Stomach (tissue), 8 donors: ENCODE measurements at regions not wholly inside any gene's neighbourhood (a gene's known extent, or its start where the extent isn't known, plus 50 kb on each side); places are given as distances from the start of the nearest gene placed in this dataset.

Experiments used
- DNase-seq, 2 donors: peaks; one replicate each; pipeline versions ENCODE4 v3.0.0 to v3.0.0-alpha.2; 2013 to 2019
- H3K27ac ChIP-seq, 5 donors: fragments of 200-600 bp in 4 of 5; sonication (generic) in 4 of 5; one replicate each; pipeline ENCODE4 v1.5.1; 2013 to 2019; ENCODE audit warnings: mild to moderate bottlenecking in 1 of 5, moderate library complexity in 1 of 5
- H3K27me3 ChIP-seq, 3 donors: fragments of 200-600 bp; sonication (generic); one replicate each; pipeline ENCODE4 v1.5.1; 2017 to 2019; ENCODE audit warnings: mixed run types in 1 of 3
- H3K36me3 ChIP-seq, 4 donors: fragments of 200-600 bp; sonication (generic); 1 replicate in 3 of 4; 2 replicates in 1 of 4; pipeline ENCODE4 v1.5.1; 2016 to 2019
- H3K4me1 ChIP-seq, 4 donors: fragments of 200-600 bp; sonication (generic); one replicate each; pipeline ENCODE4 v1.5.1; 2016 to 2019
- H3K4me3 ChIP-seq, 4 donors: fragments of 200-600 bp; sonication (generic) in 3 of 4; one replicate each; pipeline ENCODE4 v1.5.1; 2016 to 2019; ENCODE audit warnings: mild to moderate bottlenecking in 1 of 4
- H3K9me3 ChIP-seq, 4 donors: fragments of 200-600 bp; sonication (generic); one replicate each; pipeline ENCODE4 v1.5.1; 2016 to 2019
- EP300 ChIP-seq: sonication (generic); formaldehyde crosslinking; IDR thresholded peaks from one replicate; pipeline ENCODE4 v1.6.1; 2017; ENCODE audit warnings: antibody characterized with exemption
- POLR2A ChIP-seq, 4 donors: fragments of 450-650 bp; IDR thresholded peaks; one replicate each; pipeline ENCODE4 v1.6.1; 2016; ENCODE audit warnings: antibody characterized with exemption in 4 of 4, control low read depth in 2 of 4, mild to moderate bottlenecking in 1 of 4, moderate library complexity in 1 of 4
- POLR2AphosphoS5 ChIP-seq, 3 donors: sonication (generic); formaldehyde crosslinking; IDR thresholded peaks; one replicate each; pipeline ENCODE4 v1.6.1; 2016; ENCODE audit warnings: antibody characterized with exemption in 3 of 3
- WGBS, 5 donors: extraction: QIAGEN DNeasy Blood & Tissue Kit in 3 of 5; methylation state at CpG; one replicate each; pipeline versions ENCODE4 v1.1.5 to v1.1.7; 2013 to 2018; 5-methylcytosine and 5-hydroxymethylcytosine counted together
- intact Hi-C: fragments of 100-400 bp; cut with DNase I; formaldehyde crosslinking; loops from one replicate; pipeline ENCODE4 v1.15.1; 2023; ENCODE audit warnings: low total_unique reads
- TF ChIP-seq, protein P1 (sequence below), 7 experiments: fragments of 450-650 bp in 4 of 7; fragments of 200-600 bp in 3 of 7; sonication (generic) in 3 of 7; IDR thresholded peaks; one replicate each; pipeline ENCODE4 v1.5.1; 2016 to 2019; ENCODE audit warnings: antibody characterized with exemption in 7 of 7, control low read depth in 2 of 7, mild to moderate bottlenecking in 1 of 7
- donor health status: healthy with polysubstance abuse.
- donor health status: Bipolar disorder and iron deficiency.
- donor health status: healthy.

DNA sequence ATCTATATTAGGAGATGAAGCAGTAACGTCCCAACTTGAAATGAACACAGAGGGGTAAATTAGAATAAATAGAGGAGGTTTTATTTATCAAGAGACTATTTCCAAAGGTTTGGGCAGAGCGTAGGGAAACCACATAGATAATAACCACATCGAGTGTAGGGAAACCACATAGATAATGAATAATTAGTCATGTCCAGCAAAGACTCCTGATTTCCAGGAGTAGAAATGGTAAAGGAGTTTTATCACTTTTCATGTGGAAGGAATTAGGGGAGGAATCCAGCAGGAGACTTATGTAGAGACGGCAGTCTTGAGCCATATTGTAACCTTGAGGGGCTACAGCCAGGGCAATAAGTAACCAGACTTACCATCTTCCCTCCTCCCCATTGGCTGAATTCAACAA lies 136.3 kb upstream of the CSNK1A1L start:
- H3K4me3 ChIP-seq, result no peak overlapping the region
- no peak overlapping the region for H3K27ac ChIP-seq
- H3K27me3 ChIP-seq, result no peaks in the 10 kb centered on the region
- H3K4me1 ChIP-seq, result no peaks in the 10 kb centered on the region
- WGBS, 5 donors, result 63 to 89% (median 79%) methylated on average over 4 of the region's 4 CpGs
- TF ChIP-seq POLR2AphosphoS5 (IDR thresholded peaks at IDR 0.05) (no peak), POLR2A (IDR thresholded peaks at IDR 0.05) (no peak), EP300 (no peak)
- TF ChIP-seq, protein P1, sequence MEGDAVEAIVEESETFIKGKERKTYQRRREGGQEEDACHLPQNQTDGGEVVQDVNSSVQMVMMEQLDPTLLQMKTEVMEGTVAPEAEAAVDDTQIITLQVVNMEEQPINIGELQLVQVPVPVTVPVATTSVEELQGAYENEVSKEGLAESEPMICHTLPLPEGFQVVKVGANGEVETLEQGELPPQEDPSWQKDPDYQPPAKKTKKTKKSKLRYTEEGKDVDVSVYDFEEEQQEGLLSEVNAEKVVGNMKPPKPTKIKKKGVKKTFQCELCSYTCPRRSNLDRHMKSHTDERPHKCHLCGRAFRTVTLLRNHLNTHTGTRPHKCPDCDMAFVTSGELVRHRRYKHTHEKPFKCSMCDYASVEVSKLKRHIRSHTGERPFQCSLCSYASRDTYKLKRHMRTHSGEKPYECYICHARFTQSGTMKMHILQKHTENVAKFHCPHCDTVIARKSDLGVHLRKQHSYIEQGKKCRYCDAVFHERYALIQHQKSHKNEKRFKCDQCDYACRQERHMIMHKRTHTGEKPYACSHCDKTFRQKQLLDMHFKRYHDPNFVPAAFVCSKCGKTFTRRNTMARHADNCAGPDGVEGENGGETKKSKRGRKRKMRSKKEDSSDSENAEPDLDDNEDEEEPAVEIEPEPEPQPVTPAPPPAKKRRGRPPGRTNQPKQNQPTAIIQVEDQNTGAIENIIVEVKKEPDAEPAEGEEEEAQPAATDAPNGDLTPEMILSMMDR (IDR thresholded peaks at IDR 0.05), result no peak
- no peak for DNase-seq
- H3K9me3 ChIP-seq, result peaks cover 0 to 21% (median 2%) of the 10 kb centered on the region in 4 donors
- intact Hi-C loops, result no loop called here
- no peaks in the 10 kb centered on the region for H3K36me3 ChIP-seq

DNA sequence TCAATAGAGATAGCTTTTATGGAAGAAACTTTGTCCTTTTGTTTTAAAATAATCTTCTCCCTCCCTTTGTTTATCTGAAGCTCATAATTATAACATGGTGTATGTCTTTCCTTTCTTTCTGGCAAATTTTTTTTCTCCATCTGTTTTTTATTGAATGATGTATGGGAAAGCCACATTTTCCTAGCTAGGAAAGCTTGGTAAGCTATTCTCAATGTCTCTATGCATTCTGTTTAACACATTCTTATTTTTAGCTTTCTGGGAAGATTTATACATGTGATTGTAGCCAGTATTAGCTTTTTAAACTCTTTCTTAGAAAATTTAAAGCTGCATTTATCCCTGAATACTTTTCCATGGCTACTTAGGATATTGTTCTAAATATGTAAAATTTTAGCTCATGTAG lies 124.9 kb upstream of the CSNK1A1L start:
- Histone ChIP-seq H3K27me3 (no peaks in the 10 kb centered on the region), H3K4me3 (no peak overlapping the region), H3K9me3 (peaks cover 0 to 6% (median 0%) of the 10 kb centered on the region in 4 donors), H3K27ac (no peak overlapping the region), H3K4me1 (no peaks in the 10 kb centered on the region), H3K36me3 (no peaks in the 10 kb centered on the region)
- intact Hi-C loops, result no loop called here
- TF ChIP-seq EP300 (no peak), POLR2AphosphoS5 (IDR thresholded peaks at IDR 0.05) (no peak), POLR2A (IDR thresholded peaks at IDR 0.05) (no peak)
- TF ChIP-seq, protein P1 (IDR thresholded peaks at IDR 0.05), result no peak
- no peak for DNase-seq

DNA sequence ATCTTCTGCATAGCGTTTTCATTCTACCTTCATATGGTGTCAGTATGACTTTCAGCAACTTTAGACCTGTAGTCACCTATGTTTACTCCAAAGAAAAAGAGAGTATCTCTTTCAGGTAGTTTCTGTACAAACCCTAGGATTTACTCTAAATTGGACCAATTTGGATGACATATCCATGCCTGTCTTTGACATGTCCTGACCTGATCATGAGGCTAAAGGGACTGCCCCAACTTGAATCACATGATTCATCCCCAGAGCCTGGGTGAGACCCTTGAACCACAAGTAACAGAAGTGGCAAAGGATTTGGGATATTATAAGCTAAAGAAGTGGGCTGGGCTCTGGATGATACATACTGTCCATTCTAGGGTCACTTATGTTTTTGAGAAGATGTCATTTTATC lies 124.5 kb upstream of the CSNK1A1L start:
- Histone ChIP-seq H3K4me3 (no peak overlapping the region), H3K27me3 (no peaks in the 10 kb centered on the region), H3K36me3 (no peaks in the 10 kb centered on the region), H3K4me1 (no peaks in the 10 kb centered on the region), H3K9me3 (peaks cover 0 to 6% (median 0%) of the 10 kb centered on the region in 4 donors), H3K27ac (no peak overlapping the region)
- DNase-seq, result no peak
- intact Hi-C loops, result no loop called here
- TF ChIP-seq POLR2A (IDR thresholded peaks at IDR 0.05) (no peak), EP300 (no peak), POLR2AphosphoS5 (IDR thresholded peaks at IDR 0.05) (no peak)
- TF ChIP-seq, protein P1 (IDR thresholded peaks at IDR 0.05), result no peak
- WGBS, 5 donors, result 0% methylated on average over 1 of the region's 1 CpG

DNA sequence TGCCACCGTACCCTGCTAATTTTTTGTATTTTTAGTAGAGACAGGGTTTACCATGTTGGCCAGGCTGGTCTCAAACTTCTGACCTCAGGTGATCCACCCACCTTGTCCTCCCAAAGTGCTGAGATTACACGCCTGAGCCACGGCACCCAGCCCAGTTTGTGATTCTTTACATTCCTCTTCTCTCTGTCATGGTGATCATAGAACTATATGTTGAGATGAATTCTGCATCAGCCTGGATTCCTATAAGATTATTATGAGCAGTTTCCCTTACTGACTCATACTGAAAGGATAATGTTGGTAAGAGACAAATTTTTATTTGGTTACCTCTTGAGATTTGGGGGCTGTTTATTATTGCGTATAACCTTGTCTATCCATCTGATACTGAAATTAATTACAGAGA lies 121.5 kb upstream of the CSNK1A1L start:
- TF ChIP-seq, protein P1 (IDR thresholded peaks at IDR 0.05), result no peak
- TF ChIP-seq EP300 (no peak), POLR2AphosphoS5 (IDR thresholded peaks at IDR 0.05) (no peak), POLR2A (IDR thresholded peaks at IDR 0.05) (no peak)
- Histone ChIP-seq H3K4me3 (no peak overlapping the region), H3K27ac (no peak overlapping the region), H3K4me1 (no peaks in the 10 kb centered on the region), H3K36me3 (no peaks in the 10 kb centered on the region), H3K27me3 (no peaks in the 10 kb centered on the region), H3K9me3 (no peaks in the 10 kb centered on the region)
- 80 to 93% (median 89%) methylated on average over 4 of the region's 4 CpGs for WGBS, 5 donors
- intact Hi-C loops, result no loop called here
- no peak for DNase-seq
